Kidney (tissue), 13 donors: ENCODE measurements at regions not wholly inside any gene's neighbourhood (a gene's known extent, or its start where the extent isn't known, plus 50 kb on each side); places are given as distances from the start of the nearest gene placed in this dataset.

Experiments used
- DNase-seq, 5 donors: peaks; one replicate each; pipeline ENCODE4 v3.0.0-alpha.2; 2013 to 2020
- FAIRE-seq: peaks from 2 replicates; lab custom pipeline; 2012; peaks lifted over from hg19 to GRCh38; lab: Jason Lieb, UNC
- H3K27ac ChIP-seq, 2 donors: one replicate each; pipeline ENCODE4 v1.7.0; 2013; ENCODE audit warnings: low read depth in 2 of 2, low read length in 2 of 2, inconsistent platforms in 1 of 2
- H3K27me3 ChIP-seq: one replicate; pipeline ENCODE4 v1.7.1; 2013; ENCODE audit warnings: low read length, inconsistent platforms; ENCODE audit not compliant: control insufficient read depth, insufficient read depth
- H3K36me3 ChIP-seq, 3 donors: one replicate each; pipeline versions ENCODE4 v1.7.0 to v1.7.1; 2013; ENCODE audit warnings: low read length in 3 of 3, control low read depth in 1 of 3, inconsistent platforms in 1 of 3; ENCODE audit not compliant: insufficient read depth in 3 of 3, control insufficient read depth in 2 of 3
- H3K4me1 ChIP-seq, 3 donors: one replicate each; pipeline versions ENCODE4 v1.7.0 to v1.7.1; 2013; ENCODE audit warnings: low read length in 3 of 3, inconsistent platforms in 1 of 3, low read depth in 1 of 3; ENCODE audit not compliant: control insufficient read depth in 2 of 3, insufficient read depth in 2 of 3
- H3K4me3 ChIP-seq, 3 donors: one replicate each; pipeline versions ENCODE4 v1.7.0 to v1.8.1; 2013; ENCODE audit warnings: low read length in 3 of 3, control low read depth in 1 of 3, inconsistent platforms in 1 of 3
- H3K9ac ChIP-seq, 3 donors: one replicate each; pipeline versions ENCODE4 v1.7.0 to v1.7.1; 2013; ENCODE audit warnings: low read length in 3 of 3, control low read depth in 1 of 3, inconsistent platforms in 1 of 3
- H3K9me3 ChIP-seq, 3 donors: one replicate each; pipeline versions ENCODE4 v1.7.0 to v1.7.1; 2013; ENCODE audit warnings: low read length in 3 of 3, control low read depth in 1 of 3, inconsistent platforms in 1 of 3; ENCODE audit not compliant: control insufficient read depth in 2 of 3, insufficient read depth in 1 of 3
- CTCF ChIP-seq: IDR thresholded peaks from 3 replicates; pipeline ENCODE4 v1.5.1; 2012; ENCODE audit warnings: mild to moderate bottlenecking, moderate library complexity, borderline replicate concordance; ENCODE audit not compliant: insufficient read depth; ENCODE audit errors: extremely low read depth
- intact Hi-C: fragments of 100-400 bp; cut with DNase I; formaldehyde crosslinking; loops from one replicate; pipeline ENCODE4 v1.11.1; 2022
- donor health status: control.
- donor health status: control.
- donor health status: control.
- donor health status: control.
- donor health status: control.
- donor health status: DM: yes; HTN: yes; CAD: no.
- donor health status: Normal renal cell carcinoma (clear cell type).

GRCh38 chr2:19846567-19846966, 55.2 kb downstream of the TTC32 start:
- H3K36me3 ChIP-seq = no peaks in the 10 kb centered on the region
- H3K9me3 ChIP-seq = no peaks in the 10 kb centered on the region
- no peaks in the 10 kb centered on the region for H3K27me3 ChIP-seq
- intact Hi-C loops = no loop called here
- no peak for DNase-seq
- H3K9ac ChIP-seq = no peak overlapping the region
- no peak for TF ChIP-seq CTCF
- H3K4me1 ChIP-seq = no peaks in the 10 kb centered on the region
- H3K4me3 ChIP-seq = no peak overlapping the region
- no peak for FAIRE-seq
- no peak overlapping the region for H3K27ac ChIP-seq

GRCh38 chr2:19846030-19846429, 55.8 kb downstream of the TTC32 start:
- Histone ChIP-seq H3K27me3 (no peaks in the 10 kb centered on the region), H3K9me3 (no peaks in the 10 kb centered on the region), H3K9ac (no peak overlapping the region), H3K4me3 (no peak overlapping the region), H3K27ac (no peak overlapping the region), H3K4me1 (no peaks in the 10 kb centered on the region), H3K36me3 (no peaks in the 10 kb centered on the region)
- intact Hi-C loops = no loop called here
- no peak for TF ChIP-seq CTCF
- peak in 1 of 5 donors; percentile 1 for DNase-seq
- no peak for FAIRE-seq

GRCh38 chr2:19845323-19845920, 56.4 kb downstream of the TTC32 start:
- no peak overlapping the region for H3K9ac ChIP-seq

More at GRCh38 chr2:19845323-19845920, 56.4 kb downstream of the TTC32 start:
- no peak overlapping the region for H3K27ac ChIP-seq
- no peaks in the 10 kb centered on the region for H3K9me3 ChIP-seq
- no peaks in the 10 kb centered on the region for H3K36me3 ChIP-seq
- H3K4me1 ChIP-seq = no peaks in the 10 kb centered on the region
- no peaks in the 10 kb centered on the region for H3K27me3 ChIP-seq
- H3K4me3 ChIP-seq = no peak overlapping the region
- no peak for TF ChIP-seq CTCF
- FAIRE-seq = no peak
- intact Hi-C loops = no loop called here
- DNase-seq = peak in 1 of 5 donors; percentile 1
